CD14-positive monocyte (primary cell): ENCODE measurements at regions not wholly inside any gene's neighbourhood (a gene's known extent, or its start where the extent isn't known, plus 50 kb on each side); places are given as distances from the start of the nearest gene placed in this dataset.

ENCODE experiments used
- DNase-seq, 3 donors: peaks; one replicate each; pipeline ENCODE4 v3.0.0-alpha.2; 2011 to 2022
- H2AFZ ChIP-seq: 2 replicates; pipeline ENCODE4 v1.6.0; 2012; ENCODE audit warnings: mild to moderate bottlenecking, low read depth, low read length, inconsistent platforms; ENCODE audit not compliant: insufficient read depth, poor library complexity, severe bottlenecking
- H3K27ac ChIP-seq, 2 donors: 1 replicate in 1 of 2; 2 replicates in 1 of 2; pipeline ENCODE4 v1.5.1; 2012 to 2013; ENCODE audit warnings: low read length in 2 of 2, control low read depth in 1 of 2, inconsistent platforms in 1 of 2, low read depth in 1 of 2, mild to moderate bottlenecking in 1 of 2
- H3K27me3 ChIP-seq, 2 donors: one replicate each; pipeline versions ENCODE4 v1.6.0 to v1.6.1; 2011 to 2013; ENCODE audit warnings: low read length in 2 of 2; ENCODE audit not compliant: control insufficient read depth in 2 of 2, insufficient read depth in 2 of 2
- H3K36me3 ChIP-seq, 2 donors: replicated peaks in 1 of 2; 1 replicate in 1 of 2; 2 replicates in 1 of 2; pipeline versions ENCODE4 v1.5.1 to v1.6.1; 2012 to 2013; ENCODE audit warnings: low read length in 2 of 2, control low read depth in 1 of 2, inconsistent platforms in 1 of 2, mild to moderate bottlenecking in 1 of 2; ENCODE audit not compliant: insufficient read depth in 2 of 2, control insufficient read depth in 1 of 2
- H3K4me1 ChIP-seq, 2 donors: 1 replicate in 1 of 2; 2 replicates in 1 of 2; pipeline versions ENCODE4 v1.5.1 to v1.6.1; 2012 to 2013; ENCODE audit warnings: low read length in 2 of 2, control low read depth in 1 of 2, inconsistent platforms in 1 of 2, mild to moderate bottlenecking in 1 of 2, moderate library complexity in 1 of 2; ENCODE audit not compliant: insufficient read depth in 2 of 2, control insufficient read depth in 1 of 2
- H3K4me2 ChIP-seq: replicated peaks from 2 replicates; pipeline ENCODE3; 2012; ENCODE audit warnings: low read length, moderate library complexity, mild to moderate bottlenecking; ENCODE audit not compliant: poor library complexity, severe bottlenecking; ENCODE audit errors: extremely low read depth
- H3K4me3 ChIP-seq, 3 experiments: fragments of 200-600 bp in 1 of 3; sonication (generic) in 1 of 3; replicated peaks in 1 of 3; 1 replicate in 2 of 3; 2 replicates in 1 of 3; pipeline ENCODE4 v1.5.1; 2011 to 2013; ENCODE audit warnings: low read length in 3 of 3, mild to moderate bottlenecking in 3 of 3, control low read depth in 2 of 3, low read depth in 2 of 3, inconsistent platforms in 1 of 3, moderate library complexity in 1 of 3
- H3K79me2 ChIP-seq: 2 replicates; pipeline ENCODE4 v1.6.0; 2012; ENCODE audit warnings: mild to moderate bottlenecking, control low read depth, inconsistent platforms, low read length, moderate library complexity; ENCODE audit not compliant: insufficient read depth
- H3K9ac ChIP-seq: 2 replicates; pipeline ENCODE4 v1.6.0; 2017; ENCODE audit warnings: low read length, mild to moderate bottlenecking; ENCODE audit not compliant: insufficient read depth, poor library complexity, severe bottlenecking
- H3K9me3 ChIP-seq, 2 donors: replicated peaks in 1 of 2; 1 replicate in 1 of 2; 2 replicates in 1 of 2; pipeline versions ENCODE4 v1.5.1 to v1.6.1; 2012 to 2013; ENCODE audit warnings: low read length in 2 of 2, control low read depth in 1 of 2; ENCODE audit not compliant: control insufficient read depth in 1 of 2, insufficient read depth in 1 of 2
- H4K20me1 ChIP-seq: 2 replicates; pipeline ENCODE4 v1.6.0; 2012; ENCODE audit warnings: mild to moderate bottlenecking, low read length, control low read depth, moderate library complexity; ENCODE audit not compliant: insufficient read depth
- H3K27ac Mint-ChIP-seq, 7 donors: one replicate each; pipeline ENCODE4 v1.8.0; 2020; ENCODE audit warnings: mild to moderate bottlenecking in 7 of 7, mixed read lengths in 7 of 7, moderate library complexity in 6 of 7, inconsistent platforms in 2 of 7
- H3K27me3 Mint-ChIP-seq, 3 donors: one replicate each; pipeline ENCODE4 v1.8.0; 2021 to 2022; ENCODE audit warnings: low read depth in 3 of 3, mild to moderate bottlenecking in 3 of 3, mixed read lengths in 3 of 3, moderate library complexity in 3 of 3, inconsistent platforms in 1 of 3
- H3K36me3 Mint-ChIP-seq, 2 donors: one replicate each; pipeline ENCODE4 v1.8.0; 2020; ENCODE audit warnings: mixed read lengths in 2 of 2, inconsistent platforms in 1 of 2, mild to moderate bottlenecking in 1 of 2
- H3K4me1 Mint-ChIP-seq: one replicate; pipeline ENCODE4 v1.8.0; 2020; ENCODE audit warnings: mild to moderate bottlenecking, mixed read lengths
- H3K4me3 Mint-ChIP-seq, 2 donors: one replicate each; pipeline ENCODE4 v1.8.0; 2020; ENCODE audit warnings: mild to moderate bottlenecking in 2 of 2, mixed read lengths in 2 of 2, moderate library complexity in 1 of 2
- H3K9me3 Mint-ChIP-seq, 7 donors: one replicate each; pipeline ENCODE4 v1.8.0; 2020 to 2022; ENCODE audit warnings: mixed read lengths in 7 of 7, mild to moderate bottlenecking in 6 of 7, moderate library complexity in 6 of 7, inconsistent platforms in 2 of 7
- CTCF ChIP-seq: fragments of 200-600 bp; IDR thresholded peaks from one replicate; pipeline ENCODE4 v1.8.0; 2022; ENCODE audit warnings: antibody characterized with exemption, mild to moderate bottlenecking
- intact Hi-C, 2 donors: fragments of 100-400 bp; cut with micrococcal nuclease; formaldehyde crosslinking; loops; one replicate each; pipeline versions ENCODE4 v1.15.0 to v1.15.1; 2023

GRCh38 chr2:146837857-146838256 is 1007.0 kb upstream of the ACVR2A start:
- peaks cover 0 to 7% (median 2%) of the 10 kb centered on the region in 7 donors for H3K9me3 Mint-ChIP-seq
- Histone ChIP-seq H3K79me2 (no peaks in the 10 kb centered on the region), H3K9me3 (no peaks in the 10 kb centered on the region), H2AFZ (no peak overlapping the region), H3K4me2 (no peak overlapping the region), H3K9ac (no peak overlapping the region), H3K36me3 (no peaks in the 10 kb centered on the region), H3K4me3 (no peak overlapping the region), H3K27me3 (no peaks in the 10 kb centered on the region), H4K20me1 (no peaks in the 10 kb centered on the region), H3K4me1 (no peaks in the 10 kb centered on the region), H3K27ac (no peak overlapping the region)
- TF ChIP-seq CTCF = no peak
- H3K4me1 Mint-ChIP-seq = no peaks in the 10 kb centered on the region
- no peaks in the 10 kb centered on the region for H3K36me3 Mint-ChIP-seq
- H3K4me3 Mint-ChIP-seq = no peak overlapping the region
- H3K27ac Mint-ChIP-seq = no peak overlapping the region
- H3K27me3 Mint-ChIP-seq = no peaks in the 10 kb centered on the region
- no peak for DNase-seq
- intact Hi-C loops = no loop called here

- peaks cover 0 to 8% of the 10 kb centered on the region in 2 donors for H3K9me3 ChIP-seq
- H3K4me2 ChIP-seq = no peak overlapping the region
- H3K79me2 ChIP-seq = no peaks in the 10 kb centered on the region
- DNase-seq = no peak
- Mint-ChIP-seq H3K36me3 (no peaks in the 10 kb centered on the region), H3K4me3 (no peak overlapping the region), H3K9me3 (peaks cover 0 to 12% (median 4%) of the 10 kb centered on the region in 7 donors), H3K27me3 (no peaks in the 10 kb centered on the region), H3K27ac (no peak overlapping the region), H3K4me1 (no peaks in the 10 kb centered on the region)
- H2AFZ ChIP-seq = no peak overlapping the region
- H3K9ac ChIP-seq = no peak overlapping the region
- no peaks in the 10 kb centered on the region for H4K20me1 ChIP-seq
- no peak overlapping the region for H3K4me3 ChIP-seq
- no peaks in the 10 kb centered on the region for H3K27me3 ChIP-seq
- no peaks in the 10 kb centered on the region for H3K4me1 ChIP-seq
- intact Hi-C loops = no loop called here
- TF ChIP-seq CTCF = no peak
- H3K36me3 ChIP-seq = no peaks in the 10 kb centered on the region
- no peak overlapping the region for H3K27ac ChIP-seq
These were observed 1018.4 kb upstream of the ACVR2A start for GRCh38 chr2:146826388-146826787.
